Osteocyte (in vitro differentiated cells): ENCODE measurements at regions not wholly inside any gene's neighbourhood (a gene's known extent, or its start where the extent isn't known, plus 50 kb on each side); places are given as distances from the start of the nearest gene placed in this dataset.

Source experiments
- DNase-seq: peaks from one replicate; pipeline ENCODE4 v3.0.0; 2021; ENCODE audit warnings: mixed read lengths; ENCODE audit not compliant: unreplicated experiment; ENCODE audit errors: extremely low spot score
- H3K27ac Mint-ChIP-seq: one replicate; pipeline ENCODE4 v1.8.0; 2021; ENCODE audit warnings: mild to moderate bottlenecking, mixed read lengths; ENCODE audit not compliant: unreplicated experiment
- H3K27me3 Mint-ChIP-seq: one replicate; pipeline ENCODE4 v1.8.0; 2021; ENCODE audit warnings: mixed read lengths; ENCODE audit not compliant: unreplicated experiment
- H3K36me3 Mint-ChIP-seq: one replicate; pipeline ENCODE4 v1.8.0; 2021; ENCODE audit warnings: mixed read lengths; ENCODE audit not compliant: unreplicated experiment
- H3K4me1 Mint-ChIP-seq: one replicate; pipeline ENCODE4 v1.8.0; 2021; ENCODE audit warnings: mixed read lengths; ENCODE audit not compliant: unreplicated experiment
- H3K4me3 Mint-ChIP-seq: one replicate; pipeline ENCODE4 v1.8.0; 2021; ENCODE audit warnings: mild to moderate bottlenecking, moderate library complexity, mixed read lengths; ENCODE audit not compliant: unreplicated experiment
- H3K9me3 Mint-ChIP-seq: one replicate; pipeline ENCODE4 v1.8.0; 2021; ENCODE audit warnings: mixed read lengths; ENCODE audit not compliant: unreplicated experiment
- CTCF ChIP-seq: fragments of 200-600 bp; sonication (generic); IDR thresholded peaks from 2 replicates; pipeline ENCODE4 v1.5.0; 2021; ENCODE audit warnings: antibody characterized with exemption, mild to moderate bottlenecking, moderate library complexity

GRCh38 chr12:30847259-30847658 lies 79.3 kb upstream of the TSPAN11 start:
- no peak overlapping the region for H3K27ac Mint-ChIP-seq
- peaks cover 48% of the 10 kb centered on the region for H3K27me3 Mint-ChIP-seq
- H3K4me1 Mint-ChIP-seq, result peaks cover 9% of the 10 kb centered on the region
- no peaks in the 10 kb centered on the region for H3K36me3 Mint-ChIP-seq
- no peak overlapping the region for H3K4me3 Mint-ChIP-seq
- DNase-seq, result no peak
- TF ChIP-seq CTCF, result peak; percentile 86
- H3K9me3 Mint-ChIP-seq, result no peaks in the 10 kb centered on the region

- H3K9me3 Mint-ChIP-seq, result no peaks in the 10 kb centered on the region
Observed at GRCh38 chr12:30846776-30847175, 79.8 kb upstream of the TSPAN11 start.

GRCh38 chr12:30845676-30846075 lies 80.9 kb upstream of the TSPAN11 start:
- H3K4me1 Mint-ChIP-seq, result no peaks in the 10 kb centered on the region
- H3K27ac Mint-ChIP-seq, result no peak overlapping the region
- H3K27me3 Mint-ChIP-seq, result peaks cover 56% of the 10 kb centered on the region
- no peaks in the 10 kb centered on the region for H3K9me3 Mint-ChIP-seq
- no peaks in the 10 kb centered on the region for H3K36me3 Mint-ChIP-seq
- no peak for TF ChIP-seq CTCF
- H3K4me3 Mint-ChIP-seq, result no peak overlapping the region
- peak; percentile 38 for DNase-seq

More at GRCh38 chr12:30846776-30847175, 79.8 kb upstream of the TSPAN11 start:
- no peak for TF ChIP-seq CTCF
- Mint-ChIP-seq H3K27me3 (peaks cover 51% of the 10 kb centered on the region), H3K4me3 (no peak overlapping the region), H3K36me3 (no peaks in the 10 kb centered on the region), H3K27ac (no peak overlapping the region), H3K4me1 (peaks cover 7% of the 10 kb centered on the region)
- no peak for DNase-seq

GRCh38 chr12:30843211-30843610 lies 83.3 kb upstream of the TSPAN11 start:
- Mint-ChIP-seq H3K36me3 (no peaks in the 10 kb centered on the region), H3K4me1 (no peaks in the 10 kb centered on the region), H3K27ac (no peak overlapping the region), H3K9me3 (no peaks in the 10 kb centered on the region), H3K27me3 (peaks cover 63% of the 10 kb centered on the region), H3K4me3 (no peak overlapping the region)
- no peak for DNase-seq
- no peak for TF ChIP-seq CTCF

GRCh38 chr12:30840715-30841114 lies 85.8 kb upstream of the TSPAN11 start:
- Mint-ChIP-seq H3K27me3 (peaks cover 71% of the 10 kb centered on the region), H3K4me3 (no peak overlapping the region), H3K4me1 (no peaks in the 10 kb centered on the region), H3K36me3 (no peaks in the 10 kb centered on the region), H3K9me3 (no peaks in the 10 kb centered on the region), H3K27ac (no peak overlapping the region)
- DNase-seq, result no peak
- no peak for TF ChIP-seq CTCF
